GM20000 (cell line): ENCODE measurements at regions not wholly inside any gene's neighbourhood (a gene's known extent, or its start where the extent isn't known, plus 50 kb on each side); places are given as distances from the start of the nearest gene placed in this dataset.

Experiments
- DNase-seq: peaks from one replicate; pipeline ENCODE4 v3.0.0; 2012; ENCODE audit warnings: low spot score
- CTCF ChIP-seq: IDR thresholded peaks from 2 replicates; pipeline ENCODE4 v1.5.1; 2012; ENCODE audit warnings: mild to moderate bottlenecking, control low read depth; ENCODE audit errors: extremely low read depth, missing control alignments

- TF ChIP-seq CTCF, result no peak
These were observed 182.6 kb downstream of the BCL11A start for GRCh38 chr2:60370814-60371213.

GRCh38 chr2:60368456-60368855 lies 185.0 kb downstream of the BCL11A start:
- TF ChIP-seq CTCF, result no peak
- no peak for DNase-seq

More at GRCh38 chr2:60370814-60371213, 182.6 kb downstream of the BCL11A start:
- DNase-seq, result no peak

- no peak for DNase-seq
These were observed 187.2 kb downstream of the BCL11A start for GRCh38 chr2:60366135-60366712.

GRCh38 chr2:60365556-60365955 lies 187.9 kb downstream of the BCL11A start:
- TF ChIP-seq CTCF, result no peak

More at GRCh38 chr2:60366135-60366712, 187.2 kb downstream of the BCL11A start:
- no peak for TF ChIP-seq CTCF

GRCh38 chr2:60364491-60364890 lies 189.0 kb downstream of the BCL11A start:
- no peak for DNase-seq
- TF ChIP-seq CTCF, result no peak

More at GRCh38 chr2:60365556-60365955, 187.9 kb downstream of the BCL11A start:
- DNase-seq, result no peak

GRCh38 chr2:60361498-60361897 lies 192.0 kb downstream of the BCL11A start:
- no peak for TF ChIP-seq CTCF
- no peak for DNase-seq

- no peak for DNase-seq
- no peak for TF ChIP-seq CTCF
These were observed 193.9 kb downstream of the BCL11A start for GRCh38 chr2:60359569-60359968.
